ENCODE measurements at regions not wholly inside any gene's neighbourhood (a gene's known extent, or its start where the extent isn't known, plus 50 kb on each side); places are given as distances from the start of the nearest gene placed in this dataset.
"Not testable (repeated sequence)": the region's sequence is repeated elsewhere in the genome, so short reads cannot be mapped to it uniquely, and the experiment has no call there.

DNA sequence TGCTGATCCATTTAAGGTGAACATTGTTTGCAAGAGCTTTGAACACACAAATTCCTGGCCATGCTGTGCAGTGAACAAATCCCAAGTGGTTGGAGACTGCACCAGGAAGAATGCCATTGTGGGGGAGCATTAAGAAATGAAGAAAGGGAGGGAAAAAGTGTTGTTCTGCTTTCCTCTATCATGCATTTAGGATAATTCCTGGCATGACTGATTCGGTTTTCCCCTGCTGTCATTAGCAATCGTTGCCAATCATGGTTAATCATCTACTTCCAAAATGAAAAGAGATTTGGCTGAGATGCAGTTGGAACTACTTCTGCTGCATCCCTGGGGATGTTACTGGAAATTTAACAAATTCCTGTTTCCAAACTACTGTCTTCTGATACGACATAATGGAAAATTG is 73.7 kb upstream of the ZPLD1 start:
- no peak overlapping the region for H3K4me3 ChIP-seq
- no peak for DNase-seq
- TF ChIP-seq POLR2A (IDR thresholded peaks at IDR 0.05), result no peak
- TF ChIP-seq, protein P1, sequence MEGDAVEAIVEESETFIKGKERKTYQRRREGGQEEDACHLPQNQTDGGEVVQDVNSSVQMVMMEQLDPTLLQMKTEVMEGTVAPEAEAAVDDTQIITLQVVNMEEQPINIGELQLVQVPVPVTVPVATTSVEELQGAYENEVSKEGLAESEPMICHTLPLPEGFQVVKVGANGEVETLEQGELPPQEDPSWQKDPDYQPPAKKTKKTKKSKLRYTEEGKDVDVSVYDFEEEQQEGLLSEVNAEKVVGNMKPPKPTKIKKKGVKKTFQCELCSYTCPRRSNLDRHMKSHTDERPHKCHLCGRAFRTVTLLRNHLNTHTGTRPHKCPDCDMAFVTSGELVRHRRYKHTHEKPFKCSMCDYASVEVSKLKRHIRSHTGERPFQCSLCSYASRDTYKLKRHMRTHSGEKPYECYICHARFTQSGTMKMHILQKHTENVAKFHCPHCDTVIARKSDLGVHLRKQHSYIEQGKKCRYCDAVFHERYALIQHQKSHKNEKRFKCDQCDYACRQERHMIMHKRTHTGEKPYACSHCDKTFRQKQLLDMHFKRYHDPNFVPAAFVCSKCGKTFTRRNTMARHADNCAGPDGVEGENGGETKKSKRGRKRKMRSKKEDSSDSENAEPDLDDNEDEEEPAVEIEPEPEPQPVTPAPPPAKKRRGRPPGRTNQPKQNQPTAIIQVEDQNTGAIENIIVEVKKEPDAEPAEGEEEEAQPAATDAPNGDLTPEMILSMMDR (IDR thresholded peaks at IDR 0.05), result no peak
- H3K27ac ChIP-seq, result no peak overlapping the region
- H3K9me3 ChIP-seq, result no peaks in the 10 kb centered on the region
- H3K4me1 ChIP-seq, result no peaks in the 10 kb centered on the region
- no peaks in the 10 kb centered on the region for H3K27me3 ChIP-seq
- H3K36me3 ChIP-seq, result no peaks in the 10 kb centered on the region

DNA sequence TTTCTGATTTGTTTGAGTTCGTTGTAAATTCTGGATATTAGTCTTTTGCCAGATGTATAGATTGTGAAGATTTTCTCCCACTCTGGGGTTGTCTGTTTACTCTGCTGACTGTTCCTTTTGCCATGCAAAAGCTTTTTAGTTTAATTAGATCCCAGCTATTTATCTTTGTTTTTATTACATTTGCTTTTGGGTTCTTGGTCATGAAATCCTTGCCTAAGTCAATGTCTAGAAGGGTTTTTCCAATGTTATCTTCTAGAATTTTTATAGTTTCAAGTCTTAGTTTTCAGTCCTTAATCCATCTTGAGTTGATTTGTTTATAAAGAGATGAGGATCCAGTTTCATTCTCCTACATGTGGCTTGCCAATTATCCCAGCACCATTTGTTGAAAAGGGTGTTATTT is 68.7 kb upstream of the ZPLD1 start:
- H3K27ac ChIP-seq, H3K4me3 ChIP-seq, H3K4me1 ChIP-seq, DNase-seq, H3K9me3 ChIP-seq, H3K36me3 ChIP-seq, H3K27me3 ChIP-seq: not testable (repeated sequence)

DNA sequence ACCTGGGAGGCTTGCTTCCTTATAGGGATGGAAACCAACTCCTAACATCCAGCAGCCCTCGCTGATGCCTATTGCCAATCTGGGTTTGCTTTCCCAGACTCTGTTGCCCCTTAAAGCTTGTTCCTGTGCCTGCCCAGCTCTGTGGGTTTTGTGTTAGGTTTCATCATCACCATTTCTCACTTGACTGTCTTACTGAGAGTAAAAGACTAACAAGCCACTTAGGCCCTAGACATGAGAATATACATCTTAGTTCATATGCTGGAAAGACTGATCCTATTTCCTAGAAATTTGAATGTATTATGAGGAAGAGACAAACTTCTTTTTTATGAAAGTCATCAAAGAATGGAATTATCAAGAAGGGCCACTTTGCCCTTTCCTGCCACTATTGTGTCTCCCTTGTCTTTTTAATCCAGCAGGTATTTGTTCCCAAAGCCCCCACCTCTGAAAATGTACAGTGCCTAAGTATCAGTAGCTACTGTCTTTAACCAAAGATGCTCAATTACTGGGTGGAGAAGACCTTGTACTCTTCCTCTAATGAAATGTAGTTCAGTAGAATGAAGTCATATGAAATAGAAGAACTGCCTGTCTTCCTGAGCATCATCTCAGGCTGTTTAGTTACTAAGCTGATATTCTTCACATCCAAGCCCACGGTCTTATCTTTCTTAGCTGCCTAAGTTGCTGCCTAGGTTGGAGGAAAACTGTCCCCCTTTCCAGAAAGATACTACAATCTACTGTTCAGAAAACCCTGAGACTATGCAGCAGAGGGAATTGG is 59.8 kb upstream of the ZPLD1 start:
- no peaks in the 10 kb centered on the region for H3K4me1 ChIP-seq
- H3K27me3 ChIP-seq, result no peaks in the 10 kb centered on the region
- H3K4me3 ChIP-seq, result no peak overlapping the region
- H3K9me3 ChIP-seq, result no peaks in the 10 kb centered on the region
- H3K27ac ChIP-seq, result no peak overlapping the region
- TF ChIP-seq POLR2A (IDR thresholded peaks at IDR 0.05), result no peak
- TF ChIP-seq, protein P1 (IDR thresholded peaks at IDR 0.05), result no peak
- DNase-seq, result no peak
- no peaks in the 10 kb centered on the region for H3K36me3 ChIP-seq

DNA sequence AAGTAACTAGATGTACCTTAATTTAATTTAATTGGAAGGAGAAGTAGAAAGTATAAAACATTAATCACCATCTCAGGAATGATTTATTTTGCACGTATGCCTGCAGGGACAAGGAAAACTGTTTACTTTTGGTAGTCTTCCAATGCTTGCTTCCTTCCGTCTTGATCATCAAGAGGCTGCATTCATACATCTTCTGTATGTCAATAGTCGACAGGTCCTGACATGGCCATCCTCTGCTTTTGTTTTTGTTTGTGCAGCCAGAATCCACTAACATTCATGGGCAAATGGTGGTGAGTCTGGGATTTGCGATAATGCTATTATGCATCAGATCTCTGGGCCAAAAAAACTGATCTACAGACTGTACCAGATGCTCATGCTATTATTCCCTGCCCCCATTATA is 56.6 kb upstream of the ZPLD1 start:
- Histone ChIP-seq H3K9me3 (no peaks in the 10 kb centered on the region), H3K36me3 (no peaks in the 10 kb centered on the region), H3K27ac (no peak overlapping the region), H3K4me3 (no peak overlapping the region), H3K27me3 (no peaks in the 10 kb centered on the region), H3K4me1 (no peaks in the 10 kb centered on the region)
- no peak for TF ChIP-seq POLR2A (IDR thresholded peaks at IDR 0.05)
- TF ChIP-seq, protein P1 (IDR thresholded peaks at IDR 0.05), result no peak
- no peak for DNase-seq

DNA sequence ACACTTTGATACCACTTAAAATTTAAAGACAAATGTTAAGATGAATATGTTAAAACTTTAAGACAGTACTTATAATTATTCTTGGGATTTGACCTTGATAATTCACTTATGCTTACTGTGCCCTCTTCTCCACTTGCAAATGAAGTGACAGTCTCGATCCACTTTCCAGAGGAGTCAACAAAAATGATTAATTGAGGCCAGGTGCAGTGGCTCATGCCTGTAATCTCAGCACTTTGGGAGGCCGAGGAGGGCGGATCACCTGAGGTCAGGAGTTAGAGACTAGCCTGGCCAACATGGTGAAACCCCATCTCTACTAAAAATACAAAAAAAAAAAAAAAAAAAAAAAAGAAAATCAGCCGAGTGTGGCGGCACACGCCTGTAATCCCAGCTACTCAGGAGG is 52.6 kb upstream of the ZPLD1 start:
- not testable (repeated sequence) for H3K9me3 ChIP-seq, H3K4me1 ChIP-seq, H3K4me3 ChIP-seq, H3K27ac ChIP-seq, H3K36me3 ChIP-seq, H3K27me3 ChIP-seq, DNase-seq

Small RNA genes lying in the stretch of these regions (small RNA-seq; reads per million reads assigned to genes)
- 0 reads per million in 2 donors for gene AC106712.1
- 0 reads per million in 2 donors for gene RF00019

Data from Peyer's patch (tissue), 4 donors.